ENCODE measurements at regions not wholly inside any gene's neighbourhood (a gene's known extent, or its start where the extent isn't known, plus 50 kb on each side); places are given as distances from the start of the nearest gene placed in this dataset.

GRCh38 chr7:121810831-121811672, 61.9 kb upstream of the PTPRZ1 start:
- DNase-seq = no peak

GRCh38 chr7:121807078-121807477, 65.9 kb upstream of the PTPRZ1 start:
- DNase-seq = no peak

- no peak for DNase-seq
Measured at GRCh38 chr7:121803039-121803438, 69.9 kb upstream of the PTPRZ1 start.

GRCh38 chr7:121800916-121801675, 71.9 kb upstream of the PTPRZ1 start:
- no peak for DNase-seq

- no peak for DNase-seq
Measured at GRCh38 chr7:121798896-121799295, 74.1 kb upstream of the PTPRZ1 start.

- DNase-seq = no peak
Measured at GRCh38 chr7:121798453-121798840, 74.5 kb upstream of the PTPRZ1 start.

GRCh38 chr7:121797657-121798452, 75.1 kb upstream of the PTPRZ1 start:
- no peak for DNase-seq

GRCh38 chr7:121796936-121797656, 75.9 kb upstream of the PTPRZ1 start:
- DNase-seq = no peak

GRCh38 chr7:121796381-121796780, 76.6 kb upstream of the PTPRZ1 start:
- DNase-seq = no peak

GRCh38 chr7:121795736-121796135, 77.2 kb upstream of the PTPRZ1 start:
- DNase-seq = no peak

- no peak for DNase-seq
Measured at GRCh38 chr7:121793716-121794115, 79.2 kb upstream of the PTPRZ1 start.

GRCh38 chr7:121777672-121778071, 95.3 kb upstream of the PTPRZ1 start:
- DNase-seq = no peak

GRCh38 chr7:121774563-121774962, 98.4 kb upstream of the PTPRZ1 start:
- no peak for DNase-seq

- no peak for DNase-seq
Measured at GRCh38 chr7:121766676-121767075, 106.3 kb upstream of the PTPRZ1 start.

GRCh38 chr7:121761399-121761798, 111.6 kb upstream of the PTPRZ1 start:
- no peak for DNase-seq

- no peak for DNase-seq
Measured at GRCh38 chr7:121755818-121756552, 117.0 kb upstream of the PTPRZ1 start.

GRCh38 chr7:121755286-121755685, 117.7 kb upstream of the PTPRZ1 start:
- DNase-seq = no peak

- DNase-seq = no peak
Measured at GRCh38 chr7:121753944-121754343, 119.0 kb upstream of the PTPRZ1 start.

GRCh38 chr7:121752706-121753105, 120.3 kb upstream of the PTPRZ1 start:
- DNase-seq = no peak

GRCh38 chr7:121748546-121748945, 124.4 kb upstream of the PTPRZ1 start:
- no peak for DNase-seq

- DNase-seq = no peak
Measured at GRCh38 chr7:121745856-121746255, 127.1 kb upstream of the PTPRZ1 start.

- DNase-seq = no peak
Measured at GRCh38 chr7:121744877-121745276, 128.1 kb upstream of the PTPRZ1 start.
